ENCODE measurements at regions not wholly inside any gene's neighbourhood (a gene's known extent, or its start where the extent isn't known, plus 50 kb on each side); places are given as distances from the start of the nearest gene placed in this dataset.

- no peaks in the 10 kb centered on the region for H4K20me1 ChIP-seq (ENCODE audit: insufficient read depth, low read length, poor library complexity, severe bottlenecking)
- H2AFZ ChIP-seq (ENCODE audit: low read length): no peak overlapping the region
- H3K9me3 ChIP-seq (ENCODE audit: insufficient read depth, low read depth, low read length): no peaks in the 10 kb centered on the region
- TF ChIP-seq EZH2phosphoT487 (IDR thresholded peaks at IDR 0.05; ENCODE audit: borderline replicate concordance) (no peak), CTCF (conservative IDR thresholded peaks at IDR 0.05; ENCODE audit: low read length) (no peak)
- no peaks in the 10 kb centered on the region for H3K27me3 ChIP-seq (ENCODE audit: insufficient read depth, low read length, poor library complexity, severe bottlenecking)
- no peaks in the 10 kb centered on the region for H3K79me2 ChIP-seq (ENCODE audit: insufficient read depth, low read length)
- no peak overlapping the region for H3K4me2 ChIP-seq (ENCODE audit: low read depth, low read length, poor library complexity, severe bottlenecking)
- H3F3A ChIP-seq (ENCODE audit: low read depth): no peaks in the 10 kb centered on the region
- no peak overlapping the region for H3K9ac ChIP-seq (ENCODE audit: low read depth, low read length, poor library complexity, severe bottlenecking)
- H3K9me2 ChIP-seq (replicated peaks; ENCODE audit: low read depth, low read length): no peaks in the 10 kb centered on the region
- H3K4me3 ChIP-seq (ENCODE audit: low read length, poor library complexity, severe bottlenecking): no peak overlapping the region
- H3K4me1 ChIP-seq (ENCODE audit: insufficient read depth, low read length, poor library complexity, severe bottlenecking): no peaks in the 10 kb centered on the region
- H3K36me3 ChIP-seq (ENCODE audit: insufficient read depth, low read length): no peaks in the 10 kb centered on the region
Measured at GRCh38 chr4:149985981-149986380, 92.3 kb upstream of the DCLK2 start.

- Histone ChIP-seq H3F3A (ENCODE audit: low read depth) (no peaks in the 10 kb centered on the region), H2AFZ (ENCODE audit: low read length) (no peak overlapping the region), H3K9ac (ENCODE audit: low read depth, low read length, poor library complexity, severe bottlenecking) (no peak overlapping the region), H3K36me3 (ENCODE audit: insufficient read depth, low read length) (no peaks in the 10 kb centered on the region), H3K27me3 (ENCODE audit: insufficient read depth, low read length, poor library complexity, severe bottlenecking) (no peaks in the 10 kb centered on the region), H3K9me3 (ENCODE audit: insufficient read depth, low read depth, low read length) (no peaks in the 10 kb centered on the region), H4K20me1 (ENCODE audit: insufficient read depth, low read length, poor library complexity, severe bottlenecking) (no peaks in the 10 kb centered on the region), H3K4me1 (ENCODE audit: insufficient read depth, low read length, poor library complexity, severe bottlenecking) (no peaks in the 10 kb centered on the region), H3K4me2 (ENCODE audit: low read depth, low read length, poor library complexity, severe bottlenecking) (no peak overlapping the region), H3K79me2 (ENCODE audit: insufficient read depth, low read length) (no peaks in the 10 kb centered on the region), H3K9me2 (replicated peaks; ENCODE audit: low read depth, low read length) (no peaks in the 10 kb centered on the region), H3K4me3 (ENCODE audit: low read length, poor library complexity, severe bottlenecking) (no peak overlapping the region)
- no peak for TF ChIP-seq EZH2phosphoT487 (IDR thresholded peaks at IDR 0.05; ENCODE audit: borderline replicate concordance)
- no peak for TF ChIP-seq CTCF (conservative IDR thresholded peaks at IDR 0.05; ENCODE audit: low read length)
Measured at GRCh38 chr4:149986917-149987316, 91.3 kb upstream of the DCLK2 start.

- no peaks in the 10 kb centered on the region for H3K36me3 ChIP-seq (ENCODE audit: insufficient read depth, low read length)
- no peaks in the 10 kb centered on the region for H3K27me3 ChIP-seq (ENCODE audit: insufficient read depth, low read length, poor library complexity, severe bottlenecking)
- H3K4me3 ChIP-seq (ENCODE audit: low read length, poor library complexity, severe bottlenecking): no peak overlapping the region
- H4K20me1 ChIP-seq (ENCODE audit: insufficient read depth, low read length, poor library complexity, severe bottlenecking): no peaks in the 10 kb centered on the region
- no peak overlapping the region for H2AFZ ChIP-seq (ENCODE audit: low read length)
- no peaks in the 10 kb centered on the region for H3K9me3 ChIP-seq (ENCODE audit: insufficient read depth, low read depth, low read length)
- no peak overlapping the region for H3K4me2 ChIP-seq (ENCODE audit: low read depth, low read length, poor library complexity, severe bottlenecking)
- no peaks in the 10 kb centered on the region for H3K9me2 ChIP-seq (replicated peaks; ENCODE audit: low read depth, low read length)
- H3K79me2 ChIP-seq (ENCODE audit: insufficient read depth, low read length): no peaks in the 10 kb centered on the region
- no peak overlapping the region for H3K9ac ChIP-seq (ENCODE audit: low read depth, low read length, poor library complexity, severe bottlenecking)
- H3F3A ChIP-seq (ENCODE audit: low read depth): no peaks in the 10 kb centered on the region
- no peaks in the 10 kb centered on the region for H3K4me1 ChIP-seq (ENCODE audit: insufficient read depth, low read length, poor library complexity, severe bottlenecking)
- TF ChIP-seq CTCF (conservative IDR thresholded peaks at IDR 0.05; ENCODE audit: low read length) (no peak), EZH2phosphoT487 (IDR thresholded peaks at IDR 0.05; ENCODE audit: borderline replicate concordance) (no peak)
Measured at GRCh38 chr4:149987330-149988086, 90.7 kb upstream of the DCLK2 start.
